ENCODE measurements at regions not wholly inside any gene's neighbourhood (a gene's known extent, or its start where the extent isn't known, plus 50 kb on each side); places are given as distances from the start of the nearest gene placed in this dataset.

DNA sequence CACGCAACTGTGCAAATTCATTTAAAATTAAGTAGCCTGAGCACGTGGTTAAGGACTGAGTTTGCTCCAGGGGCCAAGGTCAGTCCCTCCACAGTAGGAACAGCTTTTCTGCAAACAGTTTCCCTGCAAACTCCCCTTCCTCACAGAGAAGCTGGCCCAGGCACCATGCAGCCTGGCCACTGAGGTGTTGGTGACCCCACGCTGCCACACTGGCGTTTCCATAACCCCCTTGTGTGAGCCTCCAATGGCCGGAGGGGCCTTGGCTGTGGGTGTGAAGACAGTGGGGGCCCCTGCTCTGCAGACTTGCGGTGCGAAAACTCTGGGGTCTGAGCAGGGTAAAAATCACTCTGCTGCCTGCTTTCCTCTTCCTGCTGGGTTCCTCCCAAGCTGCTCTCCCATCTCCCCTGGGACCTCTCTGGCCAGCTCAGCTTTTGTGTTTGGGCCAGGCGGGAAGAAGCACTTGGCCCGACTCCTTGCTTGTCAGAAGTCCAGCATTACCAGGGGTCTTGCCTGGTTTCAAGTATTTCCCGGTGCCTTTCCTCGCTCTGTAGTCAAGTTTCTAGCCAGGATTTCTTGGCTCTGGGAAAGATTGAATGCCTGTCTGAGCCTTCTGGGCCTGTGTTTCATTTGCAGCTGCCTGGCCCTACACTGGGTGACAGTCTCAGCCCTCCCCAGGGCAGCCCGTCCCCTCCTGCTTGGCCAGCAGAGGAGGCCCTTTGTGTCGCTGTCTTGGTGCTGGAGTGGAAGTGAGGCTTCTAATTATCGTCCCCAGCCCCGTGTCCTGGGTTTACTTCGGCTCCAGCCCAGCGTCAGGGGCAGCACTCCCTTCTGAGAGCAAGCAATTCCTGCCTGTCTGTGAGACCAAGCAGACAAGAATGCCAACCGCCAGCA is 131.4 kb upstream of the SLC1A4 start:
- Histone ChIP-seq H3K9me3 (no peaks in the 10 kb centered on the region), H3K36me3 (no peaks in the 10 kb centered on the region), H3K4me3 (no peak overlapping the region), H3K4me1 (peaks cover 0 to 43% (median 37%) of the 10 kb centered on the region in 4 donors), H3K27me3 (no peaks in the 10 kb centered on the region), H3K27ac (peak overlapping the region; percentile 91 to 97 (median 96))
- DNase-seq, result peak; percentile 80
- TF ChIP-seq POLR2A (IDR thresholded peaks at IDR 0.05) (no peak), POLR2AphosphoS5 (IDR thresholded peaks at IDR 0.05) (peak in 3 of 4 donors; percentile 31 to 73 (median 70))
- intact Hi-C loops (cut with DNase I), result loop anchor here (2.0 kb wide), 1 partner anchor 205 kb away; the partner anchor contains the start of gene SERTAD2
- WGBS, 2 donors, result 74 to 89% methylated on average over 18 of the region's 18 CpGs

- intact Hi-C loops (cut with DNase I), result loop anchor here (1.0 to 2.0 kb wide), 2 partner anchors 90 to 206 kb away; partner anchors contain the start of gene SERTAD2
- no peaks in the 10 kb centered on the region for H3K36me3 ChIP-seq
- H3K27me3 ChIP-seq, result no peaks in the 10 kb centered on the region
- WGBS, 2 donors, result 44 to 50% methylated on average over 10 of the region's 10 CpGs
- H3K4me3 ChIP-seq, result peak overlapping the region; percentile 26 to 57 (median 48)
- peak; percentile 70 for DNase-seq
- peaks cover 0 to 43% (median 37%) of the 10 kb centered on the region in 4 donors for H3K4me1 ChIP-seq
- TF ChIP-seq POLR2A (IDR thresholded peaks at IDR 0.05) (no peak), POLR2AphosphoS5 (IDR thresholded peaks at IDR 0.05) (no peak), EP300 (IDR thresholded peaks at IDR 0.05) (no peak)
- TF ChIP-seq, protein P1, sequence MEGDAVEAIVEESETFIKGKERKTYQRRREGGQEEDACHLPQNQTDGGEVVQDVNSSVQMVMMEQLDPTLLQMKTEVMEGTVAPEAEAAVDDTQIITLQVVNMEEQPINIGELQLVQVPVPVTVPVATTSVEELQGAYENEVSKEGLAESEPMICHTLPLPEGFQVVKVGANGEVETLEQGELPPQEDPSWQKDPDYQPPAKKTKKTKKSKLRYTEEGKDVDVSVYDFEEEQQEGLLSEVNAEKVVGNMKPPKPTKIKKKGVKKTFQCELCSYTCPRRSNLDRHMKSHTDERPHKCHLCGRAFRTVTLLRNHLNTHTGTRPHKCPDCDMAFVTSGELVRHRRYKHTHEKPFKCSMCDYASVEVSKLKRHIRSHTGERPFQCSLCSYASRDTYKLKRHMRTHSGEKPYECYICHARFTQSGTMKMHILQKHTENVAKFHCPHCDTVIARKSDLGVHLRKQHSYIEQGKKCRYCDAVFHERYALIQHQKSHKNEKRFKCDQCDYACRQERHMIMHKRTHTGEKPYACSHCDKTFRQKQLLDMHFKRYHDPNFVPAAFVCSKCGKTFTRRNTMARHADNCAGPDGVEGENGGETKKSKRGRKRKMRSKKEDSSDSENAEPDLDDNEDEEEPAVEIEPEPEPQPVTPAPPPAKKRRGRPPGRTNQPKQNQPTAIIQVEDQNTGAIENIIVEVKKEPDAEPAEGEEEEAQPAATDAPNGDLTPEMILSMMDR (IDR thresholded peaks at IDR 0.05), result no peak
- H3K27ac ChIP-seq, result peak overlapping the region; percentile 91 to 97 (median 96)
- no peaks in the 10 kb centered on the region for H3K9me3 ChIP-seq
Observed at GRCh38 chr2:64858541-64859311, 130.5 kb upstream of the SLC1A4 start.

GRCh38 chr2:64859312-64860212 is 129.6 kb upstream of the SLC1A4 start:
- H3K27me3 ChIP-seq, result no peaks in the 10 kb centered on the region
- peak overlapping the region; percentile 26 to 57 (median 48) for H3K4me3 ChIP-seq
- peak overlapping the region; percentile 91 to 97 (median 96) for H3K27ac ChIP-seq
- 3 to 9% methylated on average over 62 of the region's 62 CpGs for WGBS, 2 donors
- no peaks in the 10 kb centered on the region for H3K9me3 ChIP-seq
- peak; percentile 97 for DNase-seq
- intact Hi-C loops (cut with DNase I), result loop anchor here (1.0 to 2.0 kb wide), 2 partner anchors 91 to 207 kb away; partner anchors contain the start of gene SERTAD2
- peaks cover 0 to 47% (median 40%) of the 10 kb centered on the region in 4 donors for H3K4me1 ChIP-seq
- H3K36me3 ChIP-seq, result no peaks in the 10 kb centered on the region
- peak in 1 of 4 donors; percentile 20 for TF ChIP-seq EP300 (IDR thresholded peaks at IDR 0.05)
- TF ChIP-seq, protein P1 (IDR thresholded peaks at IDR 0.05), result peak in 1 of 4 experiments; percentile 23
- TF ChIP-seq POLR2AphosphoS5 (IDR thresholded peaks at IDR 0.05), result peak; percentile 54 to 81 (median 69)
- TF ChIP-seq POLR2A (IDR thresholded peaks at IDR 0.05), result peak in 1 of 2 donors; percentile 23

GRCh38 chr2:64860276-64860885 is 128.8 kb upstream of the SLC1A4 start:
- no peak for DNase-seq
- Histone ChIP-seq H3K4me3 (peak overlapping the region in 3 of 4 donors; percentile 44 to 57 (median 52)), H3K27me3 (no peaks in the 10 kb centered on the region), H3K9me3 (no peaks in the 10 kb centered on the region), H3K27ac (peak overlapping the region; percentile 91 to 97 (median 96)), H3K36me3 (no peaks in the 10 kb centered on the region), H3K4me1 (peaks cover 0 to 54% (median 44%) of the 10 kb centered on the region in 4 donors)
- no peak for TF ChIP-seq POLR2AphosphoS5 (IDR thresholded peaks at IDR 0.05)
- TF ChIP-seq, protein P1 (IDR thresholded peaks at IDR 0.05), result no peak
- no peak for TF ChIP-seq EP300 (IDR thresholded peaks at IDR 0.05)
- TF ChIP-seq POLR2A (IDR thresholded peaks at IDR 0.05), result no peak
- WGBS, 2 donors, result 47 to 66% methylated on average over 12 of the region's 12 CpGs
- intact Hi-C loops (cut with DNase I), result no loop called here

Measured in sigmoid colon (tissue), 6 donors.